ENCODE measurements at regions not wholly inside any gene's neighbourhood (a gene's known extent, or its start where the extent isn't known, plus 50 kb on each side); places are given as distances from the start of the nearest gene placed in this dataset.
A peak's percentile ranks its signal among the peaks of the same experiment; 100 is the strongest.

- H3K4me3 ChIP-seq (ENCODE audit: low read depth, low read length), result peak overlapping the region; percentile 75
- in situ Hi-C loops (cut with HindIII; ENCODE audit: low sequenced_read_pairs), result no loop called here
- no peak for TF ChIP-seq CTCF (IDR thresholded peaks at IDR 0.05; ENCODE audit: low read depth, low read length, missing control alignments)
- no peak for DNase-seq (ENCODE audit: low read depth)
Measured at GRCh38 chr13:33349986-33350826, 64.7 kb upstream of the STARD13 start.

GRCh38 chr13:33351319-33351718, 65.8 kb upstream of the STARD13 start:
- no peak overlapping the region for H3K4me3 ChIP-seq (ENCODE audit: low read depth, low read length)
- in situ Hi-C loops (cut with HindIII; ENCODE audit: low sequenced_read_pairs), result no loop called here
- TF ChIP-seq CTCF (IDR thresholded peaks at IDR 0.05; ENCODE audit: low read depth, low read length, missing control alignments), result no peak
- no peak for DNase-seq (ENCODE audit: low read depth)

GRCh38 chr13:33352041-33352440, 66.5 kb upstream of the STARD13 start:
- no peak for TF ChIP-seq CTCF (IDR thresholded peaks at IDR 0.05; ENCODE audit: low read depth, low read length, missing control alignments)
- no peak overlapping the region for H3K4me3 ChIP-seq (ENCODE audit: low read depth, low read length)
- DNase-seq (ENCODE audit: low read depth), result no peak
- in situ Hi-C loops (cut with HindIII; ENCODE audit: low sequenced_read_pairs), result no loop called here

- no peak for DNase-seq (ENCODE audit: low read depth)
- TF ChIP-seq CTCF (IDR thresholded peaks at IDR 0.05; ENCODE audit: low read depth, low read length, missing control alignments), result no peak
- no peak overlapping the region for H3K4me3 ChIP-seq (ENCODE audit: low read depth, low read length)
- in situ Hi-C loops (cut with HindIII; ENCODE audit: low sequenced_read_pairs), result no loop called here
Measured at GRCh38 chr13:33352526-33352925, 67.0 kb upstream of the STARD13 start.

GRCh38 chr13:33353210-33353609, 67.7 kb upstream of the STARD13 start:
- in situ Hi-C loops (cut with HindIII; ENCODE audit: low sequenced_read_pairs), result no loop called here
- no peak overlapping the region for H3K4me3 ChIP-seq (ENCODE audit: low read depth, low read length)
- no peak for TF ChIP-seq CTCF (IDR thresholded peaks at IDR 0.05; ENCODE audit: low read depth, low read length, missing control alignments)
- no peak for DNase-seq (ENCODE audit: low read depth)

GRCh38 chr13:33353646-33354045, 68.1 kb upstream of the STARD13 start:
- DNase-seq (ENCODE audit: low read depth), result no peak
- in situ Hi-C loops (cut with HindIII; ENCODE audit: low sequenced_read_pairs), result no loop called here
- no peak overlapping the region for H3K4me3 ChIP-seq (ENCODE audit: low read depth, low read length)
- TF ChIP-seq CTCF (IDR thresholded peaks at IDR 0.05; ENCODE audit: low read depth, low read length, missing control alignments), result no peak

All from astrocyte of the cerebellum (primary cell).